ENCODE measurements at regions not wholly inside any gene's neighbourhood (a gene's known extent, or its start where the extent isn't known, plus 50 kb on each side); places are given as distances from the start of the nearest gene placed in this dataset.

DNA sequence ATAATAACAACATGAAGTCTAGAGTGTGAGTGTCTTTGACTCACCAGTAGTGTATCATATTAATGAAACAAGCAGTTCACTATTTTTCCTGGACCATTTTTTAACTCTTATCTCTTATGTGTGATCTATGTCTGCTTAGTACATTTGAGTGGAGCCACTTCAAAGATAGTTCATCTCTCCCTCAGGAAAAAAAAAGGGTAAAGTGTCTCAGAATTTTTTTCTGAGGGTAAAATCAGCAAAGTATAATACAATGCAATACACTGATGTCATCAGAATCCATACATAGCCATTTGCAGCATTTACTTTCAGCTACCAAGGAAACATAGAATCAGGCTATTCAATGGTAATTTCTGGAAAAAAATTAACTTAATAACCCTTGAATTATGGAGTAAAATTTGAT, 706.7 kb downstream of the DNAJB9 start:
- TF ChIP-seq EGR1 (IDR thresholded peaks at IDR 0.05; ENCODE audit: borderline replicate concordance in 1 of 2, low read depth in 2 of 2, low read length in 2 of 2) (no peak), CBX5 (IDR thresholded peaks at IDR 0.05; ENCODE audit: low read depth) (no peak), POLR2AphosphoS2 (IDR thresholded peaks at IDR 0.05; ENCODE audit: low read depth, low read length) (no peak), CEBPB (IDR thresholded peaks at IDR 0.05; ENCODE audit: borderline replicate concordance in 1 of 2, low read depth in 2 of 2, low read length in 2 of 2) (no peak)
- TF ChIP-seq, protein P1, sequence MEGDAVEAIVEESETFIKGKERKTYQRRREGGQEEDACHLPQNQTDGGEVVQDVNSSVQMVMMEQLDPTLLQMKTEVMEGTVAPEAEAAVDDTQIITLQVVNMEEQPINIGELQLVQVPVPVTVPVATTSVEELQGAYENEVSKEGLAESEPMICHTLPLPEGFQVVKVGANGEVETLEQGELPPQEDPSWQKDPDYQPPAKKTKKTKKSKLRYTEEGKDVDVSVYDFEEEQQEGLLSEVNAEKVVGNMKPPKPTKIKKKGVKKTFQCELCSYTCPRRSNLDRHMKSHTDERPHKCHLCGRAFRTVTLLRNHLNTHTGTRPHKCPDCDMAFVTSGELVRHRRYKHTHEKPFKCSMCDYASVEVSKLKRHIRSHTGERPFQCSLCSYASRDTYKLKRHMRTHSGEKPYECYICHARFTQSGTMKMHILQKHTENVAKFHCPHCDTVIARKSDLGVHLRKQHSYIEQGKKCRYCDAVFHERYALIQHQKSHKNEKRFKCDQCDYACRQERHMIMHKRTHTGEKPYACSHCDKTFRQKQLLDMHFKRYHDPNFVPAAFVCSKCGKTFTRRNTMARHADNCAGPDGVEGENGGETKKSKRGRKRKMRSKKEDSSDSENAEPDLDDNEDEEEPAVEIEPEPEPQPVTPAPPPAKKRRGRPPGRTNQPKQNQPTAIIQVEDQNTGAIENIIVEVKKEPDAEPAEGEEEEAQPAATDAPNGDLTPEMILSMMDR (IDR thresholded peaks at IDR 0.05 in 2 of 3, conservative IDR thresholded peaks at IDR 0.05 in 1 of 3; ENCODE audit: control insufficient read depth in 2 of 3, extremely low read depth in 1 of 3, insufficient read depth in 1 of 3, low read depth in 3 of 3, low read length in 3 of 3): no peak
